ENCODE measurements at regions not wholly inside any gene's neighbourhood (a gene's known extent, or its start where the extent isn't known, plus 50 kb on each side); places are given as distances from the start of the nearest gene placed in this dataset.

DNA sequence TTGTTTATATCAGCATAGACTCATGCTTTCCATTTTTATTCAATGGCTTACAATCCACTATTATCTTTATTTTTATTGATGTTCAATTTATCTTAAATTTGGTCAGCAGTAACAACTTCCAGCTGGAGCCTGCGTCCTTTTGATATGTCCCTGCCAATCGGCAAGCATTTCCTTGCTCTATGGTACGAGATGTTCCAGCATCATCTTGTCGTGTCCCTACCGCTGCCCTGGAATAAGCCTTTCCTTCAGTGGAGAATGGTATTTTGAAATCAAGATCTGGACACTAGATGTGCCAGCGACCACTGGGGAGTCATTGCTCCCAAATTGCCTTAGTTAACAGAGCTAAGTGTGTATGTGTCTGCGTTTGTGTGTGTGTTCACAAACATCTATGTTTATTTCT is 151.6 kb upstream of the RGMB start:
- TF ChIP-seq, protein P1, sequence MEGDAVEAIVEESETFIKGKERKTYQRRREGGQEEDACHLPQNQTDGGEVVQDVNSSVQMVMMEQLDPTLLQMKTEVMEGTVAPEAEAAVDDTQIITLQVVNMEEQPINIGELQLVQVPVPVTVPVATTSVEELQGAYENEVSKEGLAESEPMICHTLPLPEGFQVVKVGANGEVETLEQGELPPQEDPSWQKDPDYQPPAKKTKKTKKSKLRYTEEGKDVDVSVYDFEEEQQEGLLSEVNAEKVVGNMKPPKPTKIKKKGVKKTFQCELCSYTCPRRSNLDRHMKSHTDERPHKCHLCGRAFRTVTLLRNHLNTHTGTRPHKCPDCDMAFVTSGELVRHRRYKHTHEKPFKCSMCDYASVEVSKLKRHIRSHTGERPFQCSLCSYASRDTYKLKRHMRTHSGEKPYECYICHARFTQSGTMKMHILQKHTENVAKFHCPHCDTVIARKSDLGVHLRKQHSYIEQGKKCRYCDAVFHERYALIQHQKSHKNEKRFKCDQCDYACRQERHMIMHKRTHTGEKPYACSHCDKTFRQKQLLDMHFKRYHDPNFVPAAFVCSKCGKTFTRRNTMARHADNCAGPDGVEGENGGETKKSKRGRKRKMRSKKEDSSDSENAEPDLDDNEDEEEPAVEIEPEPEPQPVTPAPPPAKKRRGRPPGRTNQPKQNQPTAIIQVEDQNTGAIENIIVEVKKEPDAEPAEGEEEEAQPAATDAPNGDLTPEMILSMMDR (IDR thresholded peaks at IDR 0.05; ENCODE audit: control extremely low read depth in 1 of 3, insufficient read depth in 1 of 3, low read depth in 1 of 3, low read length in 3 of 3): no peak
- no peak for TF ChIP-seq POLR2AphosphoS5 (IDR thresholded peaks at IDR 0.05; ENCODE audit: low read depth, low read length)
- no peak for TF ChIP-seq CBX8 (IDR thresholded peaks at IDR 0.05; ENCODE audit: borderline replicate concordance, low read depth, low read length)
- TF ChIP-seq TCF12 (IDR thresholded peaks at IDR 0.05; ENCODE audit: low read depth, low read length): no peak
- no peak for TF ChIP-seq CREB1 (IDR thresholded peaks at IDR 0.05)
- TF ChIP-seq, protein P2, sequence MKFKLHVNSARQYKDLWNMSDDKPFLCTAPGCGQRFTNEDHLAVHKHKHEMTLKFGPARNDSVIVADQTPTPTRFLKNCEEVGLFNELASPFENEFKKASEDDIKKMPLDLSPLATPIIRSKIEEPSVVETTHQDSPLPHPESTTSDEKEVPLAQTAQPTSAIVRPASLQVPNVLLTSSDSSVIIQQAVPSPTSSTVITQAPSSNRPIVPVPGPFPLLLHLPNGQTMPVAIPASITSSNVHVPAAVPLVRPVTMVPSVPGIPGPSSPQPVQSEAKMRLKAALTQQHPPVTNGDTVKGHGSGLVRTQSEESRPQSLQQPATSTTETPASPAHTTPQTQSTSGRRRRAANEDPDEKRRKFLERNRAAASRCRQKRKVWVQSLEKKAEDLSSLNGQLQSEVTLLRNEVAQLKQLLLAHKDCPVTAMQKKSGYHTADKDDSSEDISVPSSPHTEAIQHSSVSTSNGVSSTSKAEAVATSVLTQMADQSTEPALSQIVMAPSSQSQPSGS (IDR thresholded peaks at IDR 0.05; ENCODE audit: low read length): no peak
- TF ChIP-seq PHF8 (conservative IDR thresholded peaks at IDR 0.05; ENCODE audit: low read depth, low read length): no peak
- no peak for TF ChIP-seq EP300 (IDR thresholded peaks at IDR 0.05; ENCODE audit: borderline replicate concordance in 1 of 2, low read depth in 2 of 2, low read length in 2 of 2)
- no peak for TF ChIP-seq POLR2A (IDR thresholded peaks at IDR 0.05; ENCODE audit: control extremely low read depth in 1 of 2, low read depth in 2 of 2, low read length in 2 of 2)
- TF ChIP-seq EZH2 (IDR thresholded peaks at IDR 0.05; ENCODE audit: low read depth, low read length, severe bottlenecking): no peak

All from H1 (cell line).